ENCODE measurements at regions not wholly inside any gene's neighbourhood (a gene's known extent, or its start where the extent isn't known, plus 50 kb on each side); places are given as distances from the start of the nearest gene placed in this dataset.
A peak's percentile ranks its signal among the peaks of the same experiment; 100 is the strongest.
"Not testable (repeated sequence)": the region's sequence is repeated elsewhere in the genome, so short reads cannot be mapped to it uniquely, and the experiment has no call there.

DNA sequence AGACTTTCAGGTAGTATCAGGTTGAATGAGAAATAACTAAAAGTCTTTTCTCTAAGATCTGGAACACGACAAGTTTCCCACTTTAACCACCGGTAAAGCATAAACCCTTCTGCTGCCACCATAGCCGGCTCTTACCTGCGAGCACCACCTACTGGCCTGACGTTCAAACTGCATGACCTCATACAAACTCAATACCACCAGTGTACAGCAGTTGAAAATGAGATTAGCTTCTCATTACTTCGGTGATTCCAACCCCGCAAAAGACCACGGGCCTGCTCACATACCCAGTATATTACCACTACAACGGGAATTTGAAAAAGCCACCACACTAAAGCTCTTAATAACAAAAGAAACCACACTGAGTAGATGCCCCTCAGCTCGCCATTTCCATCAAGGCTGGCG, 1238.6 kb downstream of the TMEM121 start:
- not testable (repeated sequence) for H3K4me3 ChIP-seq (ENCODE audit: low read depth, low read length); DNase-seq (ENCODE audit: low read depth)
- TF ChIP-seq, protein P1, sequence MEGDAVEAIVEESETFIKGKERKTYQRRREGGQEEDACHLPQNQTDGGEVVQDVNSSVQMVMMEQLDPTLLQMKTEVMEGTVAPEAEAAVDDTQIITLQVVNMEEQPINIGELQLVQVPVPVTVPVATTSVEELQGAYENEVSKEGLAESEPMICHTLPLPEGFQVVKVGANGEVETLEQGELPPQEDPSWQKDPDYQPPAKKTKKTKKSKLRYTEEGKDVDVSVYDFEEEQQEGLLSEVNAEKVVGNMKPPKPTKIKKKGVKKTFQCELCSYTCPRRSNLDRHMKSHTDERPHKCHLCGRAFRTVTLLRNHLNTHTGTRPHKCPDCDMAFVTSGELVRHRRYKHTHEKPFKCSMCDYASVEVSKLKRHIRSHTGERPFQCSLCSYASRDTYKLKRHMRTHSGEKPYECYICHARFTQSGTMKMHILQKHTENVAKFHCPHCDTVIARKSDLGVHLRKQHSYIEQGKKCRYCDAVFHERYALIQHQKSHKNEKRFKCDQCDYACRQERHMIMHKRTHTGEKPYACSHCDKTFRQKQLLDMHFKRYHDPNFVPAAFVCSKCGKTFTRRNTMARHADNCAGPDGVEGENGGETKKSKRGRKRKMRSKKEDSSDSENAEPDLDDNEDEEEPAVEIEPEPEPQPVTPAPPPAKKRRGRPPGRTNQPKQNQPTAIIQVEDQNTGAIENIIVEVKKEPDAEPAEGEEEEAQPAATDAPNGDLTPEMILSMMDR (IDR thresholded peaks at IDR 0.05; ENCODE audit: insufficient read depth, low read depth, low read length, missing control alignments) = peak; percentile 38

DNA sequence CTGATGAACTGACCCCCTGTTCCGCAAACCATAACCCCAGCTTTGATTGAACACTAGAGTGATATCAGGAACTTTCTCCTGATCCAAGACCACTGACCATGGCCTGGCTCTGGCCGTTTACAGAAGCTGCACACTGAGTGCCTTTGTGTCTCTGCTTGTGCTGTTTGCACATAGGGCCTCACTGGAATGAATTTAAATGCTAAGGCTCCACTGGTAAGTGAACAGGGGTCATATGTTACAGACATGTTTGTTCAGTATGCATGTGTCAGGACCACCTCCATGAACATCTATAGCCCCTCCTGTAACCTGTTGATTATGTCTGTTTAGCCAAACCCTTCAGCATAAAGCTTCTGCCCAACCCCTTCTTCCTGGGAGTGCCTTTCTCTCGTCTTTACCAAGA, 1239.8 kb downstream of the TMEM121 start:
- TF ChIP-seq, protein P1 (IDR thresholded peaks at IDR 0.05; ENCODE audit: insufficient read depth, low read depth, low read length, missing control alignments) = no peak
- H3K4me3 ChIP-seq (ENCODE audit: low read depth, low read length) = no peak overlapping the region
- DNase-seq (ENCODE audit: low read depth) = no peak

DNA sequence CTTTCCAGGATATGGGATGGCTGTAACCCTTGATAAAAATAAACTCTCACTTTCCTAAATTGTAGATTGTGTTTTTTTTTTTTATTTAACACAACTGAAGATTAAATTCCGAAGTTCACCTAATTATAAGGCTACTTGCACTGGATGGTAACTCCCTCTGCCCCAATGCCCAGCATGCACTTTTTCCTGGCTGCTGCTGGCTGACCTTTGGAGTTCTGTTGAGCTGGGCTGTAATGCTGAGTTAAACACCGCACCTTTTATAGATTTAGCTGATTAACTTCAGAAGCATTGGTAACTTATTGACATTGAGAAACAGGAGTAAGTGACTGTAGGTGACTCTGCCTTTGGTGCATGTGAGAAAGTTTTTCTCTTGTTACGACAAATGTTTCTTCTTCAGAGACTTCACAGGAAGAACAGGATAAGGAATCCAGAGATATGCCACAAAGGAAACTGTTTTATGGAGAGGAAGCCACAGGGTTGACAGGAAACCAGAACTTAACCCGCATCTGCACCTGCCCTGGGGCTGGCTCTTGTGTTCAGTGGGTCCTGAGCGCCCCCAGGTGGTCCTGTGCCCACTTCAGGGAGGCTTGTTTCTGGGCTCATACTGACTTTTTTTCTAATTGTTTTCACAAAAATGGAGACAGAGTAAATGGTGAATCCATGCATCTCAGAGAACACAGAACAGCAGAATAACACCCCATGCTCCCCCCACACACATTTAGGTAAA, 1240.3 kb downstream of the TMEM121 start:
- TF ChIP-seq, protein P1 (IDR thresholded peaks at IDR 0.05; ENCODE audit: insufficient read depth, low read depth, low read length, missing control alignments) = peak; percentile 2
- not testable (repeated sequence) for H3K4me3 ChIP-seq (ENCODE audit: low read depth, low read length)
- peak; percentile 47 for DNase-seq (ENCODE audit: low read depth)

DNA sequence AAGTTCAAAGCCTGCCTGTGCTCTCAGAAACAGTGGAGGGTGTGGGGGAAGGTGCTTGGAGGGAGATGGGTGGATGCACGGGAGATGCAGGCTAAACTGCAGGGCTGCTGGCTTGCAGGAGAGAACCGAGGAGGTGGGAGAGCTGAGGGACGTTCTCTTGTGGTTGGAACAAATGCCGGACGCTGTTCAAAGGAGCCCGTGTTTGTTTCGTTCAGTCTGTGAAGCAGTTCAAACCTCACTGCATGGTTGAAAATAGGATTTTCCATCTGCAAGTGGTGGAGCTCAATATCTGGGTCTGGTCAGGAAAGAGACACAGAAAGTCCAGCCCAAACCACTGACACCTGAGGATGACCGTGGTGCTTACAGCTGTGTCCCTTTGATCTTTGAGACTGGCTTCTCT, 1241.8 kb downstream of the TMEM121 start:
- not testable (repeated sequence) for DNase-seq (ENCODE audit: low read depth); H3K4me3 ChIP-seq (ENCODE audit: low read depth, low read length)

DNA sequence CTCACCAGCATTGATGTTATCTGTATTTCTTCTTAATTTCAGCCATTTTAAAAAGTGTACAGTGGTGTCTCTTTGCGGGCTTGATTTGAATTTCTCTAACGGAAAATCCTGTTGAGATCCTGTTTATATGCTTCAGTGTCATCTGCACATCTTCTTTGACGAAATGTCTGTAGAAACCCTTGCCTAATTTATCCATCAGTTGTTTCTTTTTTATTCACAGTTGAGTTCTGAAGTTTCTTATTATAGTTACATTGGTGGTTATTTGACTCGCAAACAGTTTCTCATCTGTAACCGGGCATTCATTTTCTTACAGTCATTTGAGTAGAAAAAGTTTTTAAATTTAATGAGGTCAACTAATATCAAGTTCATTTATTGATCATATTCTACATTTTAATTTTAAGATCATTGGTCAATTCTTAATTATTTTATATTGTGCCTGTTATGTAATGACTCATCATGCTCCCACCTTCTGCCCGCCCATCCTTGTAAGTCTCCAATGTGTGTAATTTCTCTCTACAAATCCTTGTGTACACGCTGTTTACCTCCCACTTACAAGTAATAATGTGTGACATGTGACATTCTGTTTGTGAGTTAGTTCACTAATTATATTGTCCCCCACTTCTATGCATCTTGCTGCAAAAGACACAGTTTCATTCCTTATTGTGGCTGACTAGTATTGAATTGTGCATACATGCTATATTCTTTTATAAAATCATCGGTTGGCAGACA, 1242.8 kb downstream of the TMEM121 start:
- not testable (repeated sequence) for H3K4me3 ChIP-seq (ENCODE audit: low read depth, low read length); DNase-seq (ENCODE audit: low read depth)

DNA sequence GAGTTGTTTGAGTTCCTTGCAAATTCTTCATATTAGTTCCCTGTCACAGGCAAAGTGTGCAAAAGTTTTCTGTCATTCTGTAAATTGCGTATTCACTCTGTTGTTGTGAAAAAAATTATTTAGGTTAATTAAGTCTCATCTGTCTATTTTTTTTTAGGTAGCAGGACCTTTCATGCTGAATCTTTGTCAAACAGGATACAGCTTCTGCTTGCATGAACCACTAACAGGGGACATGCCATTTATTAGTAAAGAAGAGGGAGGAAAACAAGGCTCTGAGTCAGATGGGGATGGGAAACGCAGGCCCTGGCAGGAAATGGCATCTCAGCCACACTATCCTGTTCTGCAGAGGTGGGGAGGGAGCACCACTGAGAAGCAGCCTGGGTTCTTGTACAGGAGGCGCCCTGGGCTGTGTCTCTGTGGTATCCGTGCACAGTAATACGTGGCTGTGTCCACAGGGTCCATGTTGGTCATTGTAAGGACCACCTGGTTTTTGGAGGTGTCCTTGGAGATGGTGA, 1243.8 kb downstream of the TMEM121 start:
- not testable (repeated sequence) for DNase-seq (ENCODE audit: low read depth); H3K4me3 ChIP-seq (ENCODE audit: low read depth, low read length)

DNA sequence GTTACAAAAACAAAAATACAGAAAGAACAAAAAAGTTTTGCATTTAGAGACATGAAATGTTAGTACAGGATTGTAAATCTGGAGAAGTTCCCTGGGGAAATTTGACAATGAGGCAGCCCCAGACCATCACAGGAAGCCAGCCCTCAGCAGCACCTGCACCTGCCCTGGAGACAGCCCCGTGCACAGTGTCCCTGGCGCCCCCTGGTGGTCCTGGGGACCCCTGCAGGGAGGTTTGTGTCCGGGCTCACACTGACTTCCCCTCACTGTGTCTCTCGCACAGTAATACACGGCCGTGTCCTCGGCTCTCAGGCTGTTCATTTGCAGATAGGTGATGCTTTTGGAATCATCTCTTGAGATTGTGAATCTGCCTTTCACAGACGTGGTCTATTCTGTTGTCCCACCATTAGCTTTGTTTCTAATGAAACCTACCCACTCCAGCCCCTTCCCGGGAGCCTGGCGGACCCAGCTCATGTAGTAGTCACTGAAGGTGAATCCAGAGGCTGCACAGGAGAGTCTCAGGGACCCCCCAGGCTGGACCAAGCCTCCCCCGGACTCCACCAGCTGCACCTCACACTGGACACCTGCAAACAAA, 1248.6 kb downstream of the TMEM121 start:
- peak; percentile 59 for DNase-seq (ENCODE audit: low read depth)
- TF ChIP-seq, protein P1 (IDR thresholded peaks at IDR 0.05; ENCODE audit: insufficient read depth, low read depth, low read length, missing control alignments) = peak; percentile 67
- H3K4me3 ChIP-seq (ENCODE audit: low read depth, low read length) = not testable (repeated sequence)

DNA sequence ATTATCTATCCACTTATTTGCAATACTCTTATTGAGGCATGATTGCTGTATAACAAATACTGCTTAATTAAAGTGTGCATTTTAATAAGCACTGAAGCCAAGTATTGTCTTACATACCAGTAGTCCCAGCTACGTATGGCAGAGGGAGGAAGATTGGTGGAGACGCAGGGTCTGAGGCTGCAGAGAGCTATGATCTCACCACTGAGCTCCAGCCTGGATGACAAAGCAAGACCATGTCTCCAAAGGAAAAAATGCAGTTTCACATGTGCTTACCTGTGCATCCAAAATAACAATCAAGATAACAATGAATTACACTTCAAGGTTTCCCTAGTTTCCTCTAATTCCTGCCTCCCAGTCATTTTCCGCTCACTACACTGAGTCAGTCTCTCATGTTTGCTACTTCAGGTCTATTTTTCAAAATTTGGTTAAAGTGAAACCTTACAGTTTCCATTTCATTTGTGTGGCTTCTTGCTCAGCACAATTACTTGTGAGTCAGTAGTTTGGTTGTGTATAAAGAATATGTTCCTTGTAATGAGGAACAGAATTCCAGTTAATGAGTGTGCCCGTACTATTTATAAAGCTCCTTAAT, 1250.1 kb downstream of the TMEM121 start:
- TF ChIP-seq, protein P1 (IDR thresholded peaks at IDR 0.05; ENCODE audit: insufficient read depth, low read depth, low read length, missing control alignments) = no peak
- no peak overlapping the region for H3K4me3 ChIP-seq (ENCODE audit: low read depth, low read length)
- no peak for DNase-seq (ENCODE audit: low read depth)
